H9 (cell line): ENCODE measurements at regions not wholly inside any gene's neighbourhood (a gene's known extent, or its start where the extent isn't known, plus 50 kb on each side); places are given as distances from the start of the nearest gene placed in this dataset.

ENCODE experiments used
- DNase-seq: peaks from one replicate; pipeline ENCODE4 v3.0.0-alpha.2; 2017
- H2AFZ ChIP-seq: one replicate; pipeline ENCODE4 v1.6.1; 2013; ENCODE audit warnings: mild to moderate bottlenecking, low read length, control low read depth, moderate library complexity
- H2AK5ac ChIP-seq: 2 replicates; pipeline ENCODE4 v1.6.1; 2013; ENCODE audit warnings: low read length, control low read depth, mixed read lengths; ENCODE audit not compliant: insufficient read length
- H2BK120ac ChIP-seq: one replicate; pipeline ENCODE4 v1.6.1; 2013; ENCODE audit warnings: low read depth, mild to moderate bottlenecking, low read length, control low read depth, inconsistent platforms; ENCODE audit not compliant: poor library complexity, severe bottlenecking
- H2BK12ac ChIP-seq: 2 replicates; pipeline ENCODE4 v1.6.1; 2013; ENCODE audit warnings: low read length, control low read depth, mixed read lengths, low read depth; ENCODE audit not compliant: insufficient read length
- H2BK15ac ChIP-seq: 2 replicates; pipeline ENCODE4 v1.6.1; 2013; ENCODE audit warnings: low read depth, low read length, control low read depth
- H2BK20ac ChIP-seq: one replicate; pipeline ENCODE4 v1.6.1; 2013; ENCODE audit warnings: low read depth, mild to moderate bottlenecking, low read length, control low read depth, inconsistent platforms; ENCODE audit not compliant: poor library complexity, severe bottlenecking
- H2BK5ac ChIP-seq: 2 replicates; pipeline ENCODE4 v1.6.1; 2013; ENCODE audit warnings: low read length, control low read depth, mixed read lengths; ENCODE audit not compliant: insufficient read length
- H3K14ac ChIP-seq: 2 replicates; pipeline ENCODE4 v1.6.1; 2013; ENCODE audit warnings: low read length, control low read depth; ENCODE audit not compliant: insufficient read depth
- H3K18ac ChIP-seq: 2 replicates; pipeline ENCODE4 v1.6.1; 2013; ENCODE audit warnings: low read depth, mild to moderate bottlenecking, mixed read lengths, low read length, control low read depth; ENCODE audit not compliant: insufficient read length
- H3K23ac ChIP-seq: 2 replicates; pipeline ENCODE4 v1.6.1; 2013; ENCODE audit warnings: low read length, control low read depth, mixed read lengths, low read depth; ENCODE audit not compliant: insufficient read length
- H3K23me2 ChIP-seq: 2 replicates; pipeline ENCODE4 v1.6.1; 2013; ENCODE audit warnings: low read depth, mild to moderate bottlenecking, mixed read lengths, low read length, control low read depth; ENCODE audit not compliant: insufficient read length, poor library complexity, severe bottlenecking
- H3K27ac ChIP-seq: 2 replicates; pipeline ENCODE4 v1.5.1; 2013; ENCODE audit warnings: low read length, control low read depth, mixed read lengths, low read depth; ENCODE audit not compliant: insufficient read length
- H3K27me3 ChIP-seq: 2 replicates; pipeline ENCODE4 v1.6.1; 2013; ENCODE audit warnings: low read length, control low read depth, inconsistent platforms; ENCODE audit not compliant: insufficient read depth
- H3K4ac ChIP-seq: 2 replicates; pipeline ENCODE4 v1.6.1; 2013; ENCODE audit warnings: low read depth, mild to moderate bottlenecking, control low read depth, inconsistent platforms, low read length, moderate library complexity
- H3K4me1 ChIP-seq: 2 replicates; pipeline ENCODE4 v1.6.1; 2013; ENCODE audit warnings: low read length, control low read depth, inconsistent platforms; ENCODE audit not compliant: insufficient read depth
- H3K4me2 ChIP-seq: 2 replicates; pipeline ENCODE4 v1.6.1; 2013; ENCODE audit warnings: low read length, control low read depth, mixed read lengths; ENCODE audit not compliant: insufficient read length, insufficient read depth
- H3K56ac ChIP-seq: 2 replicates; pipeline ENCODE4 v1.6.1; 2013; ENCODE audit warnings: low read depth, mild to moderate bottlenecking, mixed read lengths, low read length, control low read depth; ENCODE audit not compliant: insufficient read length
- H3K79me1 ChIP-seq: 2 replicates; pipeline ENCODE4 v1.6.1; 2013; ENCODE audit warnings: low read depth, mild to moderate bottlenecking, moderate library complexity, low read length, control low read depth, inconsistent platforms; ENCODE audit not compliant: insufficient read depth, poor library complexity, severe bottlenecking
- H3K79me2 ChIP-seq: 2 replicates; pipeline ENCODE4 v1.6.1; 2013; ENCODE audit warnings: low read length, control low read depth, inconsistent platforms; ENCODE audit not compliant: insufficient read depth
- H3K9ac ChIP-seq: 2 replicates; pipeline ENCODE4 v1.6.1; 2013; ENCODE audit warnings: low read length, control low read depth, mixed read lengths; ENCODE audit not compliant: insufficient read length; ENCODE audit errors: extremely low read depth
- H3K9me3 ChIP-seq: one replicate; pipeline ENCODE4 v1.6.1; 2013; ENCODE audit warnings: low read depth, low read length, inconsistent platforms; ENCODE audit not compliant: control insufficient read depth
- H3T11ph ChIP-seq: one replicate; pipeline ENCODE4 v1.6.1; 2013; ENCODE audit warnings: mild to moderate bottlenecking, low read length, control low read depth, inconsistent platforms
- H4K20me1 ChIP-seq: one replicate; pipeline ENCODE4 v1.6.1; 2013; ENCODE audit not compliant: control insufficient read depth, insufficient read length, insufficient read depth
- H4K5ac ChIP-seq: 2 replicates; pipeline ENCODE4 v1.6.1; 2013; ENCODE audit warnings: low read depth, mild to moderate bottlenecking, mixed read lengths, low read length, control low read depth; ENCODE audit not compliant: insufficient read length
- H4K8ac ChIP-seq: replicated peaks from 2 replicates; pipeline ENCODE4 v1.6.1; 2013; ENCODE audit warnings: low read length, control low read depth, mixed read lengths, low read depth; ENCODE audit not compliant: insufficient read length
- H4K91ac ChIP-seq: 2 replicates; pipeline ENCODE4 v1.6.1; 2013; ENCODE audit warnings: low read depth, mild to moderate bottlenecking, moderate library complexity, mixed read lengths, low read length, control low read depth; ENCODE audit not compliant: insufficient read length
- H3K27ac Mint-ChIP-seq, 3 experiments: 2 replicates in 2 of 3; 3 replicates in 1 of 3; pipeline ENCODE4 v1.8.0; 2020 to 2021; ENCODE audit warnings: mixed read lengths in 3 of 3, mild to moderate bottlenecking in 1 of 3, moderate library complexity in 1 of 3
- H3K27me3 Mint-ChIP-seq: 2 replicates; pipeline ENCODE4 v1.8.0; 2021; ENCODE audit warnings: low read depth, mild to moderate bottlenecking, moderate library complexity, mixed read lengths
- H3K36me3 Mint-ChIP-seq, 3 experiments: 2 replicates in 2 of 3; 3 replicates in 1 of 3; pipeline ENCODE4 v1.8.0; 2020 to 2021; ENCODE audit warnings: low read depth in 3 of 3, mixed read lengths in 3 of 3; ENCODE audit not compliant: insufficient read depth in 1 of 3
- H3K4me1 Mint-ChIP-seq, 2 experiments: 2 replicates each; pipeline ENCODE4 v1.8.0; 2020; ENCODE audit warnings: mixed read lengths in 2 of 2
- H3K4me3 Mint-ChIP-seq, 2 experiments: 2 replicates in 1 of 2; 3 replicates in 1 of 2; pipeline ENCODE4 v1.8.0; 2020 to 2021; ENCODE audit warnings: mild to moderate bottlenecking in 2 of 2, mixed read lengths in 2 of 2, moderate library complexity in 1 of 2
- H3K9me3 Mint-ChIP-seq, 2 experiments: 2 replicates in 1 of 2; 3 replicates in 1 of 2; pipeline ENCODE4 v1.8.0; 2020; ENCODE audit warnings: mild to moderate bottlenecking in 2 of 2, mixed read lengths in 2 of 2, moderate library complexity in 1 of 2
- CTCF ChIP-seq: fragments of 200-600 bp; sonication (generic); conservative IDR thresholded peaks from 3 replicates; pipeline ENCODE4 v1.8.0; 2021; ENCODE audit warnings: antibody characterized with exemption, mild to moderate bottlenecking
- WGBS: extraction: QIAGEN DNeasy Blood & Tissue Kit; methylation state at CpG from one replicate; pipeline ENCODE4 v1.1.7; 2013; ENCODE audit warnings: missing lambda C conversion rate, low lambda C conversion rate, mixed read lengths; ENCODE audit not compliant: insufficient read length; ENCODE audit errors: extremely low coverage; 5-methylcytosine and 5-hydroxymethylcytosine counted together

DNA sequence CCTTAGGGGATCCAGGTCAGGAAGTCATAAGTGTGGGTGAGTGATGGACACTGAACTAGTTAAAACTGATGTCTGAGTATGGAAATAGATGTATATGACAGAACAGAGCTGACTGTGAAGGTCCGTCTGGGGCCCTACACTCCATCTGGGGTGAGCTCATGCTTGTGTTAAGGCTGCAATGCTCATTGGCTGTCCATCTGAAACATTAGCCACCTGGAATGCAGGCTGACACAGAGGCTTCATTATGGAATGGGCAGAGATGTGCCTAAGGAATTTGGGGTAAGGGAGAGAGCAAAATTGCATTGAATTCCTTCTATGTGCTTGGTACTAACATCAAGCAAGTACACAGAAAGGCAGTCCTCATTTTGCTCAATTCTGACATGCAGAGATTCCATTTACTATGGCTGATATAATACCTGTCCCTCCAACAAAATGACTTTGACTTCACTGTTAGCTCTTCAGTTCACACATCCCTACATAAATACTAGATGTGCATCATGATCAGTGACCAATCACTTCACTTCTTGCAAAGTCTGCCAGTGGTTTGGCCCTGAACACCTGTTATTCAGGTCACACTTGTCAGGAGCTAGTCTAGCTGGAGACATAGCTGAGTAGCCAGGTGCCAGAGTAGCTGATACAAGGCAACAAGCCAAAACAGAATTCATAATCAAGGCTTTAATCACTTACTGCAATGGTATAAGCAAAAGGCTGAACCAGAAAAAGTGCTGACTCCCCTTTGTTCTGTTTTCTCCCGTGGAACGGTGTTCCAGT is 128.9 kb upstream of the VWC2 start:
- Histone ChIP-seq H3K4me2 (no peak overlapping the region), H4K20me1 (no peaks in the 10 kb centered on the region), H3K27ac (no peak overlapping the region), H3K27me3 (no peaks in the 10 kb centered on the region), H2BK15ac (no peak overlapping the region), H3K79me2 (no peaks in the 10 kb centered on the region), H3K18ac (no peak overlapping the region), H4K91ac (no peak overlapping the region), H3K4ac (no peak overlapping the region), H2BK12ac (no peak overlapping the region), H3K23ac (no peak overlapping the region), H2BK20ac (no peak overlapping the region), H2AFZ (no peak overlapping the region), H2BK5ac (no peak overlapping the region), H3K14ac (no peak overlapping the region), H3K79me1 (no peaks in the 10 kb centered on the region), H3K9ac (no peak overlapping the region), H2BK120ac (no peak overlapping the region), H2AK5ac (no peak overlapping the region), H3T11ph (no peak overlapping the region), H3K56ac (no peak overlapping the region), H3K23me2 (no peaks in the 10 kb centered on the region), H3K9me3 (no peaks in the 10 kb centered on the region), H3K4me1 (no peaks in the 10 kb centered on the region), H4K5ac (no peak overlapping the region), H4K8ac (no peak overlapping the region)
- H3K9me3 Mint-ChIP-seq: peaks cover 16 to 18% of the 10 kb centered on the region in 2 experiments
- no peak for TF ChIP-seq CTCF
- WGBS: no CpG with 5 or more reads among the region's 3 CpGs
- no peak overlapping the region for H3K4me3 Mint-ChIP-seq
- peaks cover 0 to 8% (median 3%) of the 10 kb centered on the region in 3 experiments; a peak in 6 of 7 replicates for H3K36me3 Mint-ChIP-seq
- no peak overlapping the region; a peak in 2 of 7 replicates for H3K27ac Mint-ChIP-seq
- no peaks in the 10 kb centered on the region for H3K27me3 Mint-ChIP-seq
- DNase-seq: no peak
- H3K4me1 Mint-ChIP-seq: peaks cover 15 to 20% of the 10 kb centered on the region in 2 experiments
